Fibroblast of lung (primary cell): ENCODE measurements at regions not wholly inside any gene's neighbourhood (a gene's known extent, or its start where the extent isn't known, plus 50 kb on each side); places are given as distances from the start of the nearest gene placed in this dataset.

ENCODE experiments used
- DNase-seq, 2 donors: peaks; one replicate each; pipeline versions ENCODE4 v3.0.0 to v3.0.0-alpha.2; 2010; ENCODE audit warnings: low read depth in 2 of 2
- H2AFZ ChIP-seq: 2 replicates; pipeline ENCODE4 v1.5.1; 2012; ENCODE audit warnings: low read length, control low read depth, inconsistent platforms
- H3K27ac ChIP-seq: 2 replicates; pipeline ENCODE4 v1.5.1; 2011; ENCODE audit warnings: low read length, control low read depth; ENCODE audit not compliant: insufficient read depth
- H3K27me3 ChIP-seq: 2 replicates; pipeline ENCODE4 v1.5.1; 2011; ENCODE audit warnings: mild to moderate bottlenecking, low read length; ENCODE audit not compliant: control insufficient read depth, insufficient read depth
- H3K36me3 ChIP-seq: 2 replicates; pipeline ENCODE4 v1.5.1; 2011; ENCODE audit warnings: low read length; ENCODE audit not compliant: control insufficient read depth, insufficient read depth
- H3K4me1 ChIP-seq: 2 replicates; pipeline ENCODE4 v1.5.1; 2011; ENCODE audit warnings: low read length; ENCODE audit not compliant: control insufficient read depth, insufficient read depth; ENCODE audit errors: extremely low read depth
- H3K4me2 ChIP-seq: 2 replicates; pipeline ENCODE4 v1.5.1; 2011; ENCODE audit warnings: low read length, control low read depth; ENCODE audit not compliant: insufficient read depth; ENCODE audit errors: extremely low read depth
- H3K4me3 ChIP-seq, 4 experiments: fragments of 200-600 bp in 1 of 4; sonication (generic) in 1 of 4; replicated peaks in 1 of 4; 2 replicates each; pipeline ENCODE4 v1.5.1; 2011 to 2016; ENCODE audit warnings: low read length in 4 of 4, low read depth in 3 of 4, mild to moderate bottlenecking in 3 of 4, control low read depth in 2 of 4, inconsistent platforms in 1 of 4, mixed read lengths in 1 of 4; ENCODE audit not compliant: insufficient read depth in 1 of 4; ENCODE audit errors: control extremely low read depth in 1 of 4
- H3K79me2 ChIP-seq: 2 replicates; pipeline ENCODE4 v1.5.1; 2012; ENCODE audit warnings: mild to moderate bottlenecking, low read length, inconsistent platforms; ENCODE audit not compliant: control insufficient read depth, insufficient read depth
- H3K9ac ChIP-seq: 2 replicates; pipeline ENCODE4 v1.5.1; 2011; ENCODE audit warnings: mild to moderate bottlenecking, low read length, control low read depth; ENCODE audit not compliant: insufficient read depth
- H3K9me3 ChIP-seq: 2 replicates; pipeline ENCODE4 v1.5.1; 2012; ENCODE audit warnings: low read depth, low read length; ENCODE audit not compliant: control insufficient read depth, insufficient read depth
- H4K20me1 ChIP-seq: 2 replicates; pipeline ENCODE4 v1.5.1; 2011; ENCODE audit warnings: low read length; ENCODE audit not compliant: control insufficient read depth, insufficient read depth; ENCODE audit errors: extremely low read depth
- EZH2 ChIP-seq: IDR thresholded peaks from 2 replicates; pipeline ENCODE4 v1.5.1; 2012; ENCODE audit warnings: low read length, control low read depth, mild to moderate bottlenecking; ENCODE audit errors: missing control alignments
- TF ChIP-seq, protein P1 (sequence below), 2 donors: IDR thresholded peaks in 1 of 2; conservative IDR thresholded peaks in 1 of 2; 1 replicate in 1 of 2; 2 replicates in 1 of 2; pipeline ENCODE4 v1.5.1; 2011 to 2012; ENCODE audit warnings: low read length in 2 of 2, control low read depth in 1 of 2, inconsistent platforms in 1 of 2, low read depth in 1 of 2, mild to moderate bottlenecking in 1 of 2

DNA sequence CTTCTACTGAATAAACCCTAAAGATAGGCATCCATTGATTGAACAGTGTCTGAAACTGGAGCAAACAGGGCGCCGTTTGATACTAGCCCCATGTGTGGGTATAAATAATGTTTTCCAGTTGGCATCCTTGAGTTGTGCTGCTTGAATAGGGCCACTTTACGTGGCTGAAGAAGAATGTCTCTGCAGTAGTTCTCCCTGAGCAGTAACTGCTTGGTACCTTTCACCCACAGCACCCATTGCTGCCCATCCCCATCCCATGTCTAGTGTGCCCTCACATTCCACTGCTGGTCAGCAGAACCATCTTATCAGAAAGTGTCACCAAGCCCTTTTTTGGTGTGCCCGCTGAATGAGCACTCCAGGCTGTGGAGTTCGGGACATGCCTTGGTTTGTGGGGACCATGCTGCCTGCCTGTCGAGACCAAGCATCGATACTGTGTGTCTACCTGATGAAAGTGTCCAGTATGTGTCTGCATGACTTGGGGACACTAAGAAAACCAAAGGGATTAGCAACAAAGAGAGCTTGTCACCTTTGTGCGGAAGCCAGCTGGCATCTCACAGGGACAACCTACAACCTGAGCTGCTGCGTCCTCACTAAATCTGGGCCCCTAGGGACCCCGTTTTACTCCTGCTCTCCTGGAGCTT is 162.0 kb downstream of the TM9SF2 start:
- no peak overlapping the region for H3K9ac ChIP-seq
- H3K27ac ChIP-seq = no peak overlapping the region
- H3K36me3 ChIP-seq = no peaks in the 10 kb centered on the region
- no peaks in the 10 kb centered on the region for H4K20me1 ChIP-seq
- H3K4me3 ChIP-seq = no peak overlapping the region
- H3K4me1 ChIP-seq = no peaks in the 10 kb centered on the region
- no peaks in the 10 kb centered on the region for H3K79me2 ChIP-seq
- no peak overlapping the region for H3K4me2 ChIP-seq
- TF ChIP-seq EZH2 = no peak
- TF ChIP-seq, protein P1, sequence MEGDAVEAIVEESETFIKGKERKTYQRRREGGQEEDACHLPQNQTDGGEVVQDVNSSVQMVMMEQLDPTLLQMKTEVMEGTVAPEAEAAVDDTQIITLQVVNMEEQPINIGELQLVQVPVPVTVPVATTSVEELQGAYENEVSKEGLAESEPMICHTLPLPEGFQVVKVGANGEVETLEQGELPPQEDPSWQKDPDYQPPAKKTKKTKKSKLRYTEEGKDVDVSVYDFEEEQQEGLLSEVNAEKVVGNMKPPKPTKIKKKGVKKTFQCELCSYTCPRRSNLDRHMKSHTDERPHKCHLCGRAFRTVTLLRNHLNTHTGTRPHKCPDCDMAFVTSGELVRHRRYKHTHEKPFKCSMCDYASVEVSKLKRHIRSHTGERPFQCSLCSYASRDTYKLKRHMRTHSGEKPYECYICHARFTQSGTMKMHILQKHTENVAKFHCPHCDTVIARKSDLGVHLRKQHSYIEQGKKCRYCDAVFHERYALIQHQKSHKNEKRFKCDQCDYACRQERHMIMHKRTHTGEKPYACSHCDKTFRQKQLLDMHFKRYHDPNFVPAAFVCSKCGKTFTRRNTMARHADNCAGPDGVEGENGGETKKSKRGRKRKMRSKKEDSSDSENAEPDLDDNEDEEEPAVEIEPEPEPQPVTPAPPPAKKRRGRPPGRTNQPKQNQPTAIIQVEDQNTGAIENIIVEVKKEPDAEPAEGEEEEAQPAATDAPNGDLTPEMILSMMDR (conservative IDR thresholded peaks at IDR 0.05 in 1 of 2, IDR thresholded peaks at IDR 0.05 in 1 of 2; ENCODE audit: low read depth in 1 of 2, low read length in 2 of 2) = no peak
- no peak overlapping the region for H2AFZ ChIP-seq
- H3K27me3 ChIP-seq = no peaks in the 10 kb centered on the region
- H3K9me3 ChIP-seq = no peaks in the 10 kb centered on the region
- DNase-seq = no peak

DNA sequence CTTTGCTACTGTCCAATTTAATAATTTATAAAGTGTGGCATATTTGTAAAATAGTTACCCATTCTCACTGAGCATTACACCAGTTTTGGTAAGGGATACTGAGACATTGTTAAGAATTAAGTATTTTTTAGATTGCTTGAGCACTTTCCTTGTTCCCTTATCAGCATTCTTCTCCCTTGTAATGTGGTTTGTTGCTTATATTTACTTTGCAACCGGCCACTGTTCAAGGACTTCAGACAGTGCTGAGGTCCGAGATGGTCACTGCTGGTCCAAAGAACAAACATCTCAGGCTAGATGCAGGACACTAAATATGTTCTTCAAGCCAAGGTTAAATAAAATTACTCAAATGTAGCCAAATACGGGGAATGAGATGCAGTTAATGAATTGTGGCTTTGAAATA is 161.4 kb downstream of the TM9SF2 start:
- Histone ChIP-seq H3K36me3 (no peaks in the 10 kb centered on the region), H3K4me3 (no peak overlapping the region), H3K4me1 (no peaks in the 10 kb centered on the region), H2AFZ (no peak overlapping the region), H3K79me2 (no peaks in the 10 kb centered on the region), H3K9me3 (no peaks in the 10 kb centered on the region), H3K27me3 (no peaks in the 10 kb centered on the region), H3K4me2 (no peak overlapping the region), H4K20me1 (no peaks in the 10 kb centered on the region), H3K27ac (no peak overlapping the region), H3K9ac (no peak overlapping the region)
- no peak for TF ChIP-seq EZH2
- TF ChIP-seq, protein P1 (conservative IDR thresholded peaks at IDR 0.05 in 1 of 2, IDR thresholded peaks at IDR 0.05 in 1 of 2; ENCODE audit: low read depth in 1 of 2, low read length in 2 of 2) = no peak
- DNase-seq = no peak

DNA sequence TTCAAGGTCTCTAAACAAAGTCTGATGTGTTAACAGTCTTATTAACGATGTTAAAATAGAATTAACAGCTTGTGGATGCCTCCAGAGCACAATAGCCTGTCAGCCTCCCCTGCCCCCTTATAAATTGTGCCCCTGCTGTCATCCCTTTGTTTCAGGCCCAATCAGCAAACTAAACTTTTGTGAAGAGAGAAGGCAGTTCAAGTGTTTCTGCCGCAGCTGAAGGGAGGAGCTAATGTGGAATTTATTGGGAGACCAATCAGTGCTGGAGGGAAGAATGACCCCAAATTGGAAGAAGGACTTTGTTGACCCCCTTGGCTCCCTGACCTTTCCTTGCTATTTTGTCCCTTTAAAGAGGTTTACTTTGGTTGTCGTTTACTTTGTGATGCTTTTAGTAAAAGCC is 160.5 kb downstream of the TM9SF2 start:
- Histone ChIP-seq H3K9ac (no peak overlapping the region), H3K36me3 (no peaks in the 10 kb centered on the region), H4K20me1 (no peaks in the 10 kb centered on the region), H3K27me3 (no peaks in the 10 kb centered on the region), H3K4me1 (no peaks in the 10 kb centered on the region), H2AFZ (no peak overlapping the region), H3K27ac (no peak overlapping the region), H3K4me2 (no peak overlapping the region), H3K4me3 (no peak overlapping the region), H3K9me3 (no peaks in the 10 kb centered on the region), H3K79me2 (no peaks in the 10 kb centered on the region)
- no peak for DNase-seq
- TF ChIP-seq, protein P1 (conservative IDR thresholded peaks at IDR 0.05 in 1 of 2, IDR thresholded peaks at IDR 0.05 in 1 of 2; ENCODE audit: low read depth in 1 of 2, low read length in 2 of 2) = no peak
- TF ChIP-seq EZH2 = no peak
